D721Med (cell line): ENCODE measurements at regions not wholly inside any gene's neighbourhood (a gene's known extent, or its start where the extent isn't known, plus 50 kb on each side); places are given as distances from the start of the nearest gene placed in this dataset.

Source experiments
- DNase-seq: peaks from one replicate; pipeline ENCODE4 v3.0.0; 2011; ENCODE audit warnings: low spot score; ENCODE audit not compliant: insufficient read length
- FAIRE-seq: peaks from 2 replicates; lab custom pipeline; 2011; peaks lifted over from hg19 to GRCh38; lab: Jason Lieb, UNC
- CTCF ChIP-seq: IDR thresholded peaks from 2 replicates; pipeline ENCODE4 v1.5.1; 2012; ENCODE audit warnings: mild to moderate bottlenecking, control low read depth; ENCODE audit not compliant: insufficient read depth; ENCODE audit errors: missing control alignments

- FAIRE-seq (no peak), DNase-seq (no peak)
- no peak for TF ChIP-seq CTCF
These were observed 577.0 kb upstream of the DPP6 start for GRCh38 chr7:153475239-153475638.

GRCh38 chr7:153476166-153476565, 576.0 kb upstream of the DPP6 start:
- no peak for FAIRE-seq
- TF ChIP-seq CTCF = no peak

GRCh38 chr7:153496257-153496656, 555.9 kb upstream of the DPP6 start:
- no peak for DNase-seq

More at GRCh38 chr7:153476166-153476565, 576.0 kb upstream of the DPP6 start:
- no peak for DNase-seq

GRCh38 chr7:153503093-153503492, 549.1 kb upstream of the DPP6 start:
- FAIRE-seq (no peak), DNase-seq (no peak)

More at GRCh38 chr7:153496257-153496656, 555.9 kb upstream of the DPP6 start:
- TF ChIP-seq CTCF = no peak
- FAIRE-seq = no peak

GRCh38 chr7:153504288-153505075, 547.7 kb upstream of the DPP6 start:
- DNase-seq (no peak), FAIRE-seq (no peak)
- TF ChIP-seq CTCF = no peak

More at GRCh38 chr7:153503093-153503492, 549.1 kb upstream of the DPP6 start:
- no peak for TF ChIP-seq CTCF

- DNase-seq (no peak), FAIRE-seq (no peak)
- no peak for TF ChIP-seq CTCF
These were observed 544.3 kb upstream of the DPP6 start for GRCh38 chr7:153507885-153508284.

- DNase-seq = no peak
- TF ChIP-seq CTCF = no peak
- FAIRE-seq = no peak
These were observed 542.4 kb upstream of the DPP6 start for GRCh38 chr7:153509768-153510167.
